IMR-90 (cell line): ENCODE measurements at regions not wholly inside any gene's neighbourhood (a gene's known extent, or its start where the extent isn't known, plus 50 kb on each side); places are given as distances from the start of the nearest gene placed in this dataset.

Source experiments
- ATAC-seq: fragments of 200-7000 bp; cut with Tn5 transposase; 2 replicates; pipeline ENCODE4 v1.9.1; 2020; ENCODE audit warnings: low read depth, mild to moderate bottlenecking, moderate library complexity
- BruUV-seq: library from RNA; stranded (reverse); fragments of 400-500 nt; replicated peaks from 2 replicates; lab custom pipeline; 2021; lab: Mats Ljungman, UMichigan
- CTCF ChIA-PET: fragments of 300-600 bp; formaldehyde crosslinking; extraction: SDS; loops from one replicate; lab custom pipeline; 2021; ENCODE audit warnings: antibody characterized with exemption; lab: Yijun Ruan, JAX
- POLR2A ChIA-PET: fragments of 300-600 bp; sonication (Branson Sonifier 250); formaldehyde crosslinking; loops from one replicate; lab custom pipeline; 2022; ENCODE audit warnings: antibody characterized with exemption; ENCODE audit not compliant: unreplicated experiment; lab: Charles Lee
- DNase-seq: peaks from one replicate; pipeline ENCODE4 v3.0.0; 2013
- H2AFZ ChIP-seq: replicated peaks from 2 replicates; pipeline ENCODE3; 2013; ENCODE audit warnings: low read length, mild to moderate bottlenecking; ENCODE audit not compliant: poor library complexity
- H2AK5ac ChIP-seq: 2 replicates; pipeline ENCODE4 v1.6.1; 2013; ENCODE audit warnings: low read depth, low read length, inconsistent platforms
- H2AK9ac ChIP-seq: replicated peaks from 2 replicates; pipeline ENCODE3; 2013; ENCODE audit warnings: mild to moderate bottlenecking, low read depth, low read length, moderate library complexity; ENCODE audit not compliant: poor library complexity
- H2BK120ac ChIP-seq: 2 replicates; pipeline ENCODE4 v1.6.1; 2013; ENCODE audit warnings: low read depth, low read length, inconsistent platforms
- H2BK15ac ChIP-seq: 3 replicates; pipeline ENCODE4 v1.6.1; 2013; ENCODE audit warnings: low read depth, low read length, inconsistent platforms
- H2BK20ac ChIP-seq: 2 replicates; pipeline ENCODE4 v1.6.1; 2013; ENCODE audit warnings: low read depth, mild to moderate bottlenecking, inconsistent platforms, low read length, moderate library complexity
- H2BK5ac ChIP-seq: 2 replicates; pipeline ENCODE4 v1.6.1; 2013; ENCODE audit warnings: mild to moderate bottlenecking, low read depth, low read length, inconsistent platforms; ENCODE audit not compliant: poor library complexity, severe bottlenecking
- H3K14ac ChIP-seq: replicated peaks from 2 replicates; pipeline ENCODE4 v1.6.1; 2013; ENCODE audit warnings: low read depth, low read length, inconsistent platforms
- H3K18ac ChIP-seq: 2 replicates; pipeline ENCODE4 v1.6.1; 2013; ENCODE audit warnings: low read depth, low read length, control low read depth
- H3K23ac ChIP-seq: 2 replicates; pipeline ENCODE4 v1.6.1; 2013; ENCODE audit warnings: low read depth, low read length, inconsistent platforms
- H3K27ac ChIP-seq: 2 replicates; pipeline ENCODE4 v1.5.1; 2013; ENCODE audit warnings: mild to moderate bottlenecking, control low read depth, low read length; ENCODE audit not compliant: insufficient read depth
- H3K27me3 ChIP-seq: 2 replicates; pipeline ENCODE4 v1.6.1; 2013; ENCODE audit warnings: low read length; ENCODE audit not compliant: control insufficient read depth, insufficient read depth
- H3K36me3 ChIP-seq: 2 replicates; pipeline ENCODE4 v1.6.1; 2013; ENCODE audit warnings: low read length, mixed read lengths; ENCODE audit not compliant: control insufficient read depth, insufficient read depth
- H3K4ac ChIP-seq: 2 replicates; pipeline ENCODE4 v1.6.1; 2013; ENCODE audit warnings: low read depth, low read length, inconsistent platforms
- H3K4me1 ChIP-seq: 2 replicates; pipeline ENCODE4 v1.6.1; 2013; ENCODE audit warnings: low read length, mixed read lengths; ENCODE audit not compliant: control insufficient read depth, insufficient read depth
- H3K4me2 ChIP-seq: 2 replicates; pipeline ENCODE4 v1.6.1; 2013; ENCODE audit warnings: low read depth, mild to moderate bottlenecking, control low read depth, low read length, moderate library complexity
- H3K4me3 ChIP-seq: 2 replicates; pipeline ENCODE4 v1.5.1; 2013; ENCODE audit warnings: low read depth, mild to moderate bottlenecking, control low read depth, low read length, moderate library complexity; ENCODE audit not compliant: insufficient read depth
- H3K56ac ChIP-seq: 2 replicates; pipeline ENCODE4 v1.6.1; 2013; ENCODE audit warnings: low read length, inconsistent platforms; ENCODE audit not compliant: insufficient read depth; ENCODE audit errors: extremely low read depth
- H3K79me1 ChIP-seq, 2 experiments: 2 replicates each; pipeline ENCODE4 v1.6.1; 2013; ENCODE audit warnings: low read length in 2 of 2, inconsistent platforms in 1 of 2, low read depth in 1 of 2
- H3K9ac ChIP-seq: 2 replicates; pipeline ENCODE4 v1.6.1; 2013; ENCODE audit warnings: low read depth, low read length, control low read depth
- H3K9me1 ChIP-seq: 2 replicates; pipeline ENCODE4 v1.6.1; 2013; ENCODE audit warnings: low read length, inconsistent platforms; ENCODE audit not compliant: insufficient read depth
- H3K9me3 ChIP-seq: 2 replicates; pipeline ENCODE4 v1.6.1; 2013; ENCODE audit warnings: low read length; ENCODE audit not compliant: control insufficient read depth, insufficient read depth
- H4K20me1 ChIP-seq: 2 replicates; pipeline ENCODE4 v1.6.1; 2013; ENCODE audit warnings: low read length, inconsistent platforms; ENCODE audit not compliant: insufficient read depth
- H4K5ac ChIP-seq: 2 replicates; pipeline ENCODE4 v1.6.1; 2013; ENCODE audit warnings: mild to moderate bottlenecking, low read depth, low read length, control low read depth
- H4K8ac ChIP-seq, 2 experiments: 2 replicates each; pipeline ENCODE4 v1.6.1; 2013; ENCODE audit warnings: low read depth in 2 of 2, low read length in 2 of 2, control low read depth in 1 of 2, inconsistent platforms in 1 of 2
- H4K91ac ChIP-seq: 2 replicates; pipeline ENCODE4 v1.6.1; 2013; ENCODE audit warnings: low read depth, low read length, inconsistent platforms; ENCODE audit not compliant: insufficient read depth
- BHLHE40 ChIP-seq: fragments of 150-350 bp; IDR thresholded peaks from 2 replicates; pipeline ENCODE4 v1.6.1; 2016; ENCODE audit warnings: mild to moderate bottlenecking, low read depth, low read length
- FOS ChIP-seq: fragments of 150-350 bp; IDR thresholded peaks from 2 replicates; pipeline ENCODE4 v1.6.1; 2016; ENCODE audit warnings: low read depth, low read length
- MAFK ChIP-seq: IDR thresholded peaks from 2 replicates; pipeline ENCODE4 v1.6.1; 2012; ENCODE audit warnings: low read depth, low read length, improper control_type of control experiment
- MAZ ChIP-seq: IDR thresholded peaks from 2 replicates; pipeline ENCODE4 v1.6.1; 2012; ENCODE audit warnings: low read depth, mild to moderate bottlenecking, low read length, improper control_type of control experiment, moderate library complexity, borderline replicate concordance
- MXI1 ChIP-seq: IDR thresholded peaks from 2 replicates; pipeline ENCODE4 v1.6.1; 2012; ENCODE audit warnings: low read depth, mild to moderate bottlenecking, low read length, moderate library complexity, borderline replicate concordance
- WGBS, 2 experiments: methylation state at CpG; one replicate each; pipeline versions ENCODE4 v1.1.5 to v1.1.7; 2013; ENCODE audit warnings: missing lambda C conversion rate in 2 of 2; ENCODE audit not compliant: insufficient read length in 1 of 2; ENCODE audit errors: extremely low coverage in 2 of 2; 5-methylcytosine and 5-hydroxymethylcytosine counted together
- dilution Hi-C: fragments of 300-500 bp; cut with HindIII; formaldehyde crosslinking; loops from one replicate; pipeline ENCODE4 v1.14.3; 2018; ENCODE audit warnings: low sequenced_read_pairs; ENCODE audit not compliant: unreplicated experiment
- in situ Hi-C: fragments of 300-500 bp; cut with MboI; formaldehyde crosslinking; loops from 3 replicates; pipeline ENCODE4 v1.14.3; 2019; ENCODE audit warnings: low sequenced_read_pairs, inconsistent platforms, mixed read lengths
- intact Hi-C: fragments of 100-400 bp; cut with micrococcal nuclease; formaldehyde crosslinking; loops from 2 replicates; pipeline ENCODE4 v1.10.0; 2022
- TF ChIP-seq, protein P1 (sequence below): fragments of 150-350 bp; IDR thresholded peaks from 2 replicates; pipeline ENCODE4 v1.6.1; 2016; ENCODE audit warnings: low read depth, mild to moderate bottlenecking, low read length, moderate library complexity, borderline replicate concordance

DNA sequence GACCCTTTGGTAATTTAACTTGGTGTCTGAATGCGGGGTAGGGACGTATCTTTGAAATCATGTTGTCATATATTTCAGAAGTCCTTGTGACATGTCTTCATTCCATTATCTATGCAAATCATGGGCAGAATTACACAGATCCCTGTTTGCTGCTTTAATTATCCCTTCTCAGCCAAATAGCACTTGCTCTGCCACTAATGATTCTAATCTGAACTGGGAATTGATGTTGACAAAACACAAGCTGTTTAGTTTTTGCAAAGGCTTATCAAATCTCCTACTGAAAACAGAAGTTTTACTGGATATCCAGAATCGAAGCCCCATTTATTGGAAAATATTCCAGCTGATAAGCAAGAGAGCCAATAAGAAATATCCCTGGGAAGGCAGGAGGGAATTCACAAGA lies 205.9 kb upstream of the COX10 start:
- in situ Hi-C loops (no loop called here), intact Hi-C loops (no loop called here), dilution Hi-C loops (no loop called here)
- no peak overlapping the region for H2AK9ac ChIP-seq
- H3K23ac ChIP-seq, result no peak overlapping the region
- no TSS peak for BruUV-seq
- no peaks in the 10 kb centered on the region for H4K20me1 ChIP-seq
- no peak overlapping the region for H3K56ac ChIP-seq
- ChIA-PET POLR2A (no interaction called here), CTCF (no interaction called here)
- no peak overlapping the region for H4K8ac ChIP-seq
- H2AFZ ChIP-seq, result no peak overlapping the region
- no peak overlapping the region for H4K5ac ChIP-seq
- no peak overlapping the region for H4K91ac ChIP-seq
- no peak for TF ChIP-seq MAZ
- TF ChIP-seq, protein P1, sequence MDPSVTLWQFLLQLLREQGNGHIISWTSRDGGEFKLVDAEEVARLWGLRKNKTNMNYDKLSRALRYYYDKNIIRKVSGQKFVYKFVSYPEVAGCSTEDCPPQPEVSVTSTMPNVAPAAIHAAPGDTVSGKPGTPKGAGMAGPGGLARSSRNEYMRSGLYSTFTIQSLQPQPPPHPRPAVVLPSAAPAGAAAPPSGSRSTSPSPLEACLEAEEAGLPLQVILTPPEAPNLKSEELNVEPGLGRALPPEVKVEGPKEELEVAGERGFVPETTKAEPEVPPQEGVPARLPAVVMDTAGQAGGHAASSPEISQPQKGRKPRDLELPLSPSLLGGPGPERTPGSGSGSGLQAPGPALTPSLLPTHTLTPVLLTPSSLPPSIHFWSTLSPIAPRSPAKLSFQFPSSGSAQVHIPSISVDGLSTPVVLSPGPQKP, result no peak
- TF ChIP-seq MXI1, result no peak
- no peak for TF ChIP-seq MAFK
- TF ChIP-seq BHLHE40, result no peak
- TF ChIP-seq FOS, result no peak
- H2AK5ac ChIP-seq, result no peak overlapping the region
- DNase-seq, result no peak
- no peaks in the 10 kb centered on the region for H3K36me3 ChIP-seq
- H2BK15ac ChIP-seq, result no peak overlapping the region
- ATAC-seq, result no peak
- H3K4me2 ChIP-seq, result no peak overlapping the region
- H3K27ac ChIP-seq, result no peak overlapping the region
- WGBS, 2 experiments, result no CpG with 5 or more reads among the region's 3 CpGs
- H2BK20ac ChIP-seq, result no peak overlapping the region
- H3K79me1 ChIP-seq, result no peaks in the 10 kb centered on the region
- no peak overlapping the region for H3K9ac ChIP-seq
- no peak overlapping the region for H3K4ac ChIP-seq
- H3K9me3 ChIP-seq, result no peaks in the 10 kb centered on the region
- no peak overlapping the region for H3K18ac ChIP-seq
- no peak overlapping the region for H2BK120ac ChIP-seq
- H3K27me3 ChIP-seq, result no peaks in the 10 kb centered on the region
- H2BK5ac ChIP-seq, result no peak overlapping the region
- no peaks in the 10 kb centered on the region for H3K9me1 ChIP-seq
- H3K4me1 ChIP-seq, result peaks cover 2% of the 10 kb centered on the region
- no peak overlapping the region for H3K14ac ChIP-seq
- no peak overlapping the region for H3K4me3 ChIP-seq
